Pons (tissue), 1 donor: ENCODE measurements at regions not wholly inside any gene's neighbourhood (a gene's known extent, or its start where the extent isn't known, plus 50 kb on each side); places are given as distances from the start of the nearest gene placed in this dataset.
"Not testable (repeated sequence)": the region's sequence is repeated elsewhere in the genome, so short reads cannot be mapped to it uniquely, and the experiment has no call there.

Experiments used
- DNase-seq: peaks from one replicate; pipeline ENCODE4 v3.0.0-alpha.2; 2016; ENCODE audit warnings: low spot score

- DNase-seq = no peak
Measured at GRCh38 chr10:28391283-28391682, 88.4 kb upstream of the MPP7 start.

DNA sequence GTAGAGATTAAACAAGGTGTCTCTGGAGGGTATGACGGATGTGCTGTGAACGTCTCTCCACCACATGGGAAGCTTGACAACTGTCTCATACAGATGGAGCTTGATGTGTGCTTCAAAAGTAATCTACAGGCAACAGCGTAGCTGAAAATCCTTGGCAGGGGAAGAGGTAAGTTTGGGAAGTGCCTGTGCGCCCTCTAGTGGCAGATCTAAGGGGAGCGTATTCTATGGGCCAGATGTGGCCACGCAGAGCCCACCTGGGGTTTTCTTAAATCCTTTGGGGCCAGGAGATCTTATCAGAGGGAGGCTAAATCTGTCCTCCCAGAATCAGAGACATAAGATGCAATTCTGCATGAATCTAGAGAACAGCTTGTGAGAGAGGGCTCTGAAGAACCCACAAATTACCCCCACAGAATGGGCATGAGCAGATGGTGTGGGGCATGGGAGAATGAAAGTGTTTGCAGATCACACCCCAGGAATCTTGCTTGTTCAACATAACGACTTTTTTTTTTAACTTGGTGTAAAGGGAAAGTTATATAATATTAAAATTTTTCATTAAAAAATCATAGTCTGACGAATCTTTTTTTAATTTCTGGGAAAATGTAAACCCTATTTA, 91.2 kb upstream of the MPP7 start:
- peak; percentile 30 for DNase-seq

- DNase-seq = no peak
Measured at GRCh38 chr10:28396331-28396730, 93.5 kb upstream of the MPP7 start.

GRCh38 chr10:28397229-28397628, 94.4 kb upstream of the MPP7 start:
- no peak for DNase-seq

DNA sequence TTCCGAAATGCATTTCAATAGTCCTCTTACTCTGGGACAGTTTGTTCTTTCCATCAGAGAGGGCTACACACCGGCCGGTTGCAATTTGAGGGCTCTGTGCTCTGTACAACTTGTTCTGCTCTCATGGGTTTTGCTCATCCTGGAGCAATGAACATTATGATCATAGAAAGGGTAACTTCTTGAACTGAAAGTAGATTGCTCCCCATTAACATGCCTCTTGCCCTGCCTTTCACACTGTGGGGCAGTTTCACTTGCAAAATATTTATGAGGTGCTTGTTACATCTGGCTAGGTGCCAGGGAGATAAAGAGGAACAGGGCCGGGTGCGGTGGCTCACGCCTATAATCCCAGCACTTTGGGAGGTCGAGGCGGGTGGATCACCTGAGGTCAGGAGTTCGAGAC, 97.3 kb upstream of the MPP7 start:
- no peak for DNase-seq

GRCh38 chr10:28400681-28401080, 97.8 kb upstream of the MPP7 start:
- DNase-seq = no peak

GRCh38 chr10:28402611-28403073, 99.8 kb upstream of the MPP7 start:
- DNase-seq = not testable (repeated sequence)

GRCh38 chr10:28403090-28403489, 100.2 kb upstream of the MPP7 start:
- DNase-seq = no peak

DNA sequence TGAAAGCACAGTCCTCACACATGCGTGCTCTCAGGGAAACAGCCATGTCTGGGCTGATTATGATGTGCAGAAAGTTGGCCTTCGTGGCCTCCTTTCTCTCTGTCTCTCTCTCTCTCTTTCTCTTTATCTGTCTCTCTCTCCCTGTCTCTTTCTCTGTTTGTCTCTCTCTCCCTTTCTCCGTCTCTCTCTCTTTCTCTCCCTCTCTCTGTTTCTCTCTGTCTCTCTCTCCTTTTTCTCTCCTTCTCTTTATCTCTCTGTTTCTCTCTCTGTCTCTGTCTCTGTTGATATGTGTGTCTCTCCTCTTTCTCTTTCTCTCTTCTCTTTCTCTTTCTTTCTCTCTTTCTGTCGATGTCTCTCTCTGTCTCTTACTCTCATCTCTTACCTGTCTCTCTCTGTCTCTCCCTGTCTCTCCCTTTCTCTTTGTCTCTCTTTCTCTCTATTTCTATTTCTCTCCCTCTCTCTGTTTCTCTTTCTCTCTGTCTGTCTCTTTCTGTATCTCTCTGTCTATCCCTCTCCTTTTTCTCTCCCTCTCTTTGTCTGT, 105.4 kb upstream of the MPP7 start:
- no peak for DNase-seq

- no peak for DNase-seq
Measured at GRCh38 chr10:28410420-28411135, 107.7 kb upstream of the MPP7 start.

DNA sequence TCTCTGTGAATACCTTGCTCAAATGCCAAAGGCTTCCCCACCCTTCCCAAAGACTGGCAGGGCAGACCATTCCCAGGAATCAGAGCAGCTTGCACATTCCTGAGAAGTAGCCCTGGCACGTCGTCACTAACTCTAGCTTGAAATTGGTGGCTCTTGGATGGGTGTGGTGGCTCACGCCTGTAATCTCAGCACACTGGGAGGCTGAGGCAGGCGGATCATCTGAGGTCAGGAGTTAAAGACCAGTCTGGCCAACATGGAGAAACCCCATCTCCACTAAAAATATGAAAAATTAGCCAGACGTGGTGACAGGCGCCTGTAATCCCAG, 108.2 kb upstream of the MPP7 start:
- no peak for DNase-seq

DNA sequence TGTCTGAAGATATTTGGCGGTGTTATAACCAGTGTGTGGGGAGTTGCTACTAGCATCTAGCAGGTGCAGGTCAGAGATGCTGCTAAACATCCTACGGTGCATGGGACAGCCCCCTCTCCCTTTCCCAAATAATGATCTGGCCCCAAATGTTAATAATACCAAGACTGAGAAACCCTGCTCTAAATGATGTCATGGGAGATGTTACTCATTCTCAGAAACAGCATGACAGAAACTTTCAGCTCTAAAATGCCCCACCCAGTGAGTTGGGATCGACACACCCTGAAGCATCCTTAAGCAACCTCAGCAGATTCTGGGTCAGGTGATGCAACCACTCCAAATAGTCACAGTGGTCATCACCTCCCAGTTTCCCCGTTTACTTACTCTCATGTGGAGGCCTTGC, 108.8 kb upstream of the MPP7 start:
- no peak for DNase-seq

DNA sequence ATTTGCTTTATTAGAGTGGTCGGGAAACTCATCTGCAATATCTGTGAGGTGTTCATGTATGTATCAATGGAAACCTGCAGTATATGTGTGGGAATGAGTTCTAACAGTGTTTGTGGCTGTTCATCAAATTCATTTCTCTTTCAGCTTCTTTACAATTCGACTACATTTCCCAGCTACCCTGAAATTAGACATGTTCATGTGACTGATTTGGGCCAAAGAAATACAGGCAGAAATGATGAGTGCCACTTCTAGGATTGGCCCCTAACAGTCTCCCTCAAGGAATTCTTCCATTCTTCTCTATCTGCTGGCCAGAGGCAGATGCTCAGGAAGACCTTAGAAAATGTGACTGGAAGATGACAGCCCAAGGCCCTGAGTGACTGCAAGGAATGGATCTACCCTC, 114.8 kb upstream of the WAC start:
- DNase-seq = no peak

DNA sequence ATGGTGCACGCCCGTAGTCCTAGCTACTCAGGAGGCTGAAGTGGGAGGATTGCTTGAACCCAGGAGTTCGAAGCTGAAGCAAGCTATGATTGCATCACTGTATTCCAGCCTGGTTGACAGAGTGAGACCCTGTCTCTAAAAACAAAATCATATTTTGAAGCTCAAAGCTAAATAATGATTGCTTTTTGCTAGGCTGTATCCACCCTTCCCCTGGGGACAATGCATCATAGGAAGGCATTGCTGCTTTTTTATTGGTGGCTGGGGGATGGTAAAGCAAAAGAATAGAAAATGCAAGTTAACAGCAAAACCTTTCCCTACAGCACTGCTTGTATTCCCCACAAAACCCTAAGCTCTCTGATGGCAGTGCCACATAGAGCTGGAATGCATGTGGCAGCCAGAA, 107.5 kb upstream of the WAC start:
- no peak for DNase-seq

DNA sequence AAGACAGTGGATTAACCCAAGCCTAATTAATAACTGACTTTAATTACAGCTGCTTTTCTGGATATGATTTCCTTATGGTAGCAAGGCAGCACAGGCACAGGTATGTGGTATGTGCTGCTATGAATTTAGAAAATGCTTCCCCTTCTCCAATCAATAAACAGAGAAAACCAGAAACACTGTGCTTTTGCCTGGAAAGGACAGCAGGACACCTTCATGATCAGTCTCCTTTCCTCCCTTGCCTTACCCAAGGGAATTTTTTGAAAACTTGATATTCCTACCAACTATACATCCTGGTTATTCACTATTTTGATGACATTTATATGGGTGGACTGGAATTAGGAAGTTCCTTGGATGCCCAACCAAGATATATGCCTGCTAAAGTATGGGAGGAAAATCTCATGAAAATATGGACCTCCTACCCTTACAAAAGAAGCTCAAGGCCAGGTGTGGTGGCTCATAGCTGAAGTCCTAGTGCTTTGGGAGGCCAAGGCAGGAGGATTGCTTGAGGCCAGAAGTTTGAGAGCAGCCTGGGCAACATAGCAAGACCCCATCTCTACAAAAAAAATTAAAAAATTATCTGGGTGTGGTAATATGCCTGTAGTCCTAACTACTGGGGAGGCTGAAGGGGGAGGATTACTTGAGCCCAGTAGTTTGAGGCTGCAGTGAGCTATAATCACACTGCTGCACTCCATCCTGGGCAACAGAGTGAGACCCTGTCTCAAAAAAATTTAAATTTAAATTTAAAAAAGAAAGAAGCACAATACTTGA, 106.3 kb upstream of the WAC start:
- DNase-seq = no peak

DNA sequence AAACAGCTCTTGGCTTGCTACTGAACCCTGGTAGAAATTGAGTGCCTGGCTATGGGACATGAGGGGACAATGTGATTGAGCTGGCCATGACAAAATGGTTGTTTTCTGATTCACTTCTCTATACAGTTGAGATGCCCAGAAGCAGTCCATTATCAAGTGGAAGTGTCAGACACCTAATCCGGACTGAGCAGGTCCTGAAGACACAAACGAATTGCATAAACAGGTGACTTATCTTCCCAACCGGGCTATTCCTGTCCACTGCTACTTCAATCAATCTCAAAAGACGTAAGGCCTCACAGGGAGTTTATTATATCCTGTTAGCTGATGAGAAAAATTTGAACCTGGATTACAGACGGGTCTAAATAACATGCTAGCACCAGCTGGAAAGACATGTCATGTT, 105.5 kb upstream of the WAC start:
- no peak for DNase-seq

- no peak for DNase-seq
Measured at GRCh38 chr10:28429045-28429444, 103.9 kb upstream of the WAC start.

- no peak for DNase-seq
Measured at GRCh38 chr10:28429573-28430216, 103.2 kb upstream of the WAC start.

DNA sequence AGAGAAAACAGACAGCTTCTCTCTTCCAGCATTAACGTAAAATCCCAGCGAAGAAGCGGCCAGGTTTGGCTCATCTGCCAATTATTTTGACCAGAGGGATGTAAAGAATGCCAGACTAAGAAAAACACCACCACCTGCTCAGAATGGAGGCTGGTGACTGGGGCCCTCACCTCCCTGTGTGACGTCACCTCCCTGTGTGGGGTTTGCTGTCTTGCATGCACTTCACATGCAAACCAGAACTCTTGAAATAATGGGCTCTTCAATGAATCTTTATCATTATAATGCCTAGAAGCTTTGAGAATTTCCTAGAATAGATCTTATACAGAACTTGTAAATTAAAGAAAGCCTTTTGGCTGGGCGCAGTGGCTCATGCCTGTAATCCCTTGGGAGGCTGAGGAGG, 101.8 kb upstream of the WAC start:
- no peak for DNase-seq

DNA sequence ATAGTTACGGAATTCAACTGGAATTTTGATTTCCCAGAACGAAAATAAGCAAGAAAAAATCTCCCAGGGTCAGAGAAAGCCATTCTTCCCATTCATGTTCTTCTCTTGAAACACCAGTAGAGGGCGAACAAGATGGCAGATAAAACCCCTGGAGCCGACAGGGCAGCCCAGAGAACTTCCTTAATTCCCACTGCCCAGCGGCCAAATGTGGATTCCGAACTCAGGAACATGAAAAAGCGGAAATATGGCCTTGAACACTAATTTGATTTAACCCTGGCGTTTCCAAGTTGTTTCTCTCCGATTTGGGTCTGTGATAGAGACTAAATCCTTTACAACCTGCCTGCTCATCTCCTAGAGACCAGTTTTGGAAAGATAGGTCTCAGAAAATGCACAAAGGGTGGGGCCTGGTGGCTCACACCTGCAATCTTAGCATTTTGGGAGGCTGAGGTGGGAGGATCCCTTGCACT, 100.7 kb upstream of the WAC start:
- DNase-seq = peak; percentile 78

- DNase-seq = no peak
Measured at GRCh38 chr10:28434063-28434462, 98.9 kb upstream of the WAC start.

GRCh38 chr10:28442403-28442802, 90.5 kb upstream of the WAC start:
- DNase-seq = no peak
